HG03159 (cell line): ENCODE measurements at regions not wholly inside any gene's neighbourhood (a gene's known extent, or its start where the extent isn't known, plus 50 kb on each side); places are given as distances from the start of the nearest gene placed in this dataset.
"Not testable (repeated sequence)": the region's sequence is repeated elsewhere in the genome, so short reads cannot be mapped to it uniquely, and the experiment has no call there.

Source experiments
- ATAC-seq: cut with Tn5 transposase; IDR thresholded peaks from one replicate; pipeline ENCODE4 v1.9.1; 2021; ENCODE audit warnings: mild to moderate bottlenecking, moderate library complexity; ENCODE audit not compliant: unreplicated experiment

DNA sequence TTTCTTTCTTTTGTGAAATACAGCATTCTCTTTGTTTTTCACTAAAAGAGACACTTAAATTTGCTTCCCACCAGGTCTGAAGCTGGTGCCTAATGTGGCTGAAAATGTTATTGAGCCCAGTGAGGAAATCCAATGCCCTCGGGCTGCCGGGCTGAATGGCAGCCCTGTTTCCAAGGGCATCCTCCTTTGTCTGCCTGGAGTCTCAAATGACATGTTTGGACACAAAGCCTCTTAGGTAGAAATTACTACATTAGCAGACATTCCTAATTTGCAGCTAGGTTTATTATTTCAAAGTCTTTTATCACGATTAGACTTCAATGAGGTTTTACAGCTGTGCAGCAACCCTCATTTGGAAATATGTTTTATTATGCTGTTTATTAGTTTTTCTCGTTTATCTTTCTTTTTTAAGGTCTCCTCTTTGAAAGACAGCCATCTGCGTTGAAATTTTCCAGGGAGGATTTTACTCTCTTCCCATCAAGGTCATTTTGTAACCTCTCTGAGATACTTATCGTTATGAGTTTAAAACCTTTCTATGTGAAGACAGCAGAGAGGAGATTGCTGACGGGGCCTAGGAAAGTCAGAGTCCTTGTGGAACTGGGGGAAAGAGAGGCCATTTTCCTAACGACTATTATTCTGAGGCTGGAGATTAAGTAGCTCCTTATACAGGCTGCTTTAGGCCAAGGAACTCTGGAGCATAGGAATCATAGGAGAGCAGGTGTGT, 59.0 kb upstream of the ZNF532 start:
- no peak for ATAC-seq

DNA sequence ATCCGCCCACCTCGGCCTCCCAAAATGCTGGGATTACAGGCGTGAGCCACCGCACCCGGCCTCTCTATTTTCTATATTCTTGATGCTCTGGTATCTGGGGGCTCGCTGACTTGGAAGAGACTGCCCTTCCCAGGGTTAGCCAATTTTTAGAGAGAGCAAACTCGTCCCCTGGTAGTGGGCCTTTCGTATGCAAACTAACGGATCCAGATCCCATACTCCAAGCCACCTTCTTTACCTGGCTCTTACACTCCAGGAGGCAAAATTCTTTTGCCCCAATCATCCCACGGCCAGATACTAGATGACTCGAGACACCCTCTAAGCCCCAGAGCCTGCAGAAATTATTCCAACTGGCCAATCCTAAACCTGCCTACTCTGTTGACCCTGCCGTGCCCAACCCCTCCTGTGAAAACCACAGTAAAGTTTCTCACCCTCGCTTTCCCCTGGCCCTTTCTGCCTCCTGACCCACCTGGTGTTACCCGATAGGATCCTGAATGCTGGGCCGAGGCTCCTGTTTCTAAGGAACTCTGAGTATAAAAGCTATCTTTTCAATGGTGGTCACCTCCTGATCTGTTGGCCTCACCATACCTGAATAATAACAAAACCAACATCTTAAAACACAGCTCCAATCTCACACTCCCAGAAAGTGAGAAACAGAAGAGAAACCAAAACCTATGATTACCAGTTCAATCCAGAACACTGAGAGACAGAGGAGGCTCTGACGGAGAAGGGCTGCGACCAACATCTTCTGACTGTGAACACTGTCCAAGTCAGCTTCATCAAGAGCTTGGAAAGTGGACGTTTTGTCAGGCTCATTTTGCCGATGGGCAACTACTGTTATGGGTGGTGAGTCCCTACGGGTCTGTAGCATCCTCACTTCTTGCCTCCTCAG, 57.6 kb upstream of the ZNF532 start:
- ATAC-seq = peak; percentile 90

DNA sequence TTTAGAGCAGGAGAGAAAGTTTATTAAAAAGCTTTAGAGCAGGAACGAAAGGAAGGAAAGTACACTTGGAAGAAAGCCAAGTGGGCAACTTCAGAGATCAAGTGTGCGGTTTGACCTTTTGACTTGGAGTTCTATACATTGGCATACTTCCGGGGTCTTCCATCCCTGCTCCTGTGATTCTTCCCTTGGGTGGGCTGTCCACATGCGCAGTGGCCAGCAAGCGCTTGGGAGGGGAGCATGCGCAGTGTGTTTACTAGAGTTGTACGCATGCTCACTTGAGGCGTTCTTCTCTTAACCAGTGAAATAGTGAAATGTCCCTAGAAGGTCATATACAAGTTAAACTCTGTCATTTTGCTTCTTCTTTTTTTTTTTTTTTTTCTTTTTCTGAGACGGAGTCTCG, 56.9 kb upstream of the ZNF532 start:
- no peak for ATAC-seq

DNA sequence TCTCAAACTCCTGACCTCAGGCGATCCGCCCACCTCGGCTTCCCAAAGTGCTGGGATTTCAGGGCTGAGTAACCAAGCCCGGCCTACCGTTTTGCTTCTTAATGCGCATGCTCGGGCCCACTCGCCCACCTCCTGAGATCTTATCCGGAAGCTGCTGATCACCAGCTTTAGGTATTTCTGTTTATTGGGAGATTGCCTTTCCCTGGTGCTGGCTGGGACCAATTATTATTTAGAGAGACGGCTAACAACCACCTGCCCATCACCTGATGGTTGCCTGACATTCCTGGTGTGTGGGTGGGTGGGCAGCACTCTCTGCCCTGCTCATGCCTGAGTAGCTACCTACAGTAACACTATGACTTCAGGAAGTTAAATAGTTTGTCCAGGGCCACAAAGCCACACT, 56.3 kb upstream of the ZNF532 start:
- no peak for ATAC-seq

DNA sequence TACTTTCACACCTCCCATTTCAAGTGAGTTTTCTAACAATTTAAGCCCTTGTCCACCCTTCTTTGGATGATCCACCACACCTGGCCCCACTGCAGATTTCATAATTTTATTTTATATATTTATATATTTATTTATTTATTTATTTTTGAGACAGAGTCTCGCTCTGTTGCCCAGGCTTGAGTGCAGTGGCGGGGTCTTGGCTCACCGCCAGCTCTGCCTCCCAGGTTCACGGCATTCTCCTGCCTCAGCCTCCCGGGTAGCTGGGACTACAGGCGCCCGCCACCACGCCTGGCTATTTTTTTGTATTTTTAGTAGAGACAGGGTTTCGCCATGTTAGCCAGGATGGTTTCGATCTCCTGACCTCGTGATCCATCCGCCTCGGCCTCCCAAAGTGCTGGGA, 52.8 kb upstream of the ZNF532 start:
- not testable (repeated sequence) for ATAC-seq

DNA sequence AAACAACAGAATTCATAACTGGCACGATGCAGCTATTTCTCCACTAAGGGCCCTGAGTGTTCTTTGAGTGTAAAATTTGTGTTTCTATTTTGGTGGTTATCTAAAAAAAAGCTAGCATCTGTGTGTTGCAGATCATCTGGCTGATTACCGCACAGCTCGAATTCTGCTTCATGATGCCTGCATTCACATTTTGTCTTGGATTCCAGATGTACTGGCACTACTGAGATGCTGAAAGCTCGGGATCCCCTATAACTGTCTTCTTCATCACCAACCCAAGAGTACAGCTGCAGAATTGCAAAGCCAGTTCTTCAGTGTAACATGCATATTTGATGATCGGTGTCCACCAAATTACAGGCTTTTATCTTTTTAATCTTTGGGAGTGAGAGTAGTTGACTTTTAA, 51.6 kb upstream of the ZNF532 start:
- no peak for ATAC-seq

DNA sequence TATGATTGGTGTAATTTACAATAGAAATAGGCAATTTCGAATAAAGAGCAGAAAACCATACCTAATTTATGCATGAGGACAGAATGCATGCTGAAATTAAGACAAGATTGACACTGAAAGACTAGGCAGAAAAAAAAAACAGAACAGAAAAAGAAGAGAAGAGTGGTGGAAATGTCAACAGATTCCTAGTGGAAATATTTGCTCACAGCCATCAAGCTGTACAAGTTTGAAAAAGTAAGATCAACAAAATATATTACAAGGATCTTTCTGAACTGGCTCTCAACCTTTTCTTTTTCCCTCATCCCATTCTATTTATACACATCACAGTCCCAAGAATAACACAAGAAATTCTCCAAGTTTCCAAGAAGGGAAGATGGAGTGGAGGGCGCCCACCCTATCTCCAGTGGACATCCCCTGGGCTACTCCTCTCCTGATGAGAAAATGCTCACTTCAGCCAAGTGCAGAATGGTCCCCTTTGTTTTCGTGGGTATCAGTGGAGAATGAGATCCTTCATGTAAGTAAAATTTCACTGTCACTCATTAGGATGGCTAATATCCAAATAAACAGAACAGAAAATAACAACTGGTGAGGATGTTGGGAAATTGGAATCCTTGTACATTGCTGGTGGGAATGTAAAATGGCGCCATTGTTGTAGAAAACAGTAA, 51.0 kb upstream of the ZNF532 start:
- no peak for ATAC-seq

DNA sequence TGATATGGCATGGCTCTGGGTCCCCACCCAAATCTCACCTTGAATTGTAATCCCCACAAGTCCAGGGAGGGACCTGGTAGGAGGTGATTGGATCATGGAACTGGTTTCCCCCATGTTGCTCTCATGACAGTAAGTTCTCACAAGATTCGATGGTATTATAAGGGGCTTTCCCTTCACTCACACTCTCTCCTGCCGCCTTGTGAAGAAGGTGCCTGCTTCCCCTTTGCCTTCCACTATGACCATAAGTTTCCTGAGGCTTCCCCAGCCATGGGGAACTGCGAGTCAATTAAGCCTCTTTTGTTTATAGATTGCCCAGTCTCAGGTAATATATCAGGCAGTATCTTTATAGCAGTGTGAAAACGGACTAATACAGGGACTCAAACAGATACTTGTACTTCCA, 50.4 kb upstream of the ZNF532 start:
- no peak for ATAC-seq
